ENCODE measurements at regions not wholly inside any gene's neighbourhood (a gene's known extent, or its start where the extent isn't known, plus 50 kb on each side); places are given as distances from the start of the nearest gene placed in this dataset.

DNA sequence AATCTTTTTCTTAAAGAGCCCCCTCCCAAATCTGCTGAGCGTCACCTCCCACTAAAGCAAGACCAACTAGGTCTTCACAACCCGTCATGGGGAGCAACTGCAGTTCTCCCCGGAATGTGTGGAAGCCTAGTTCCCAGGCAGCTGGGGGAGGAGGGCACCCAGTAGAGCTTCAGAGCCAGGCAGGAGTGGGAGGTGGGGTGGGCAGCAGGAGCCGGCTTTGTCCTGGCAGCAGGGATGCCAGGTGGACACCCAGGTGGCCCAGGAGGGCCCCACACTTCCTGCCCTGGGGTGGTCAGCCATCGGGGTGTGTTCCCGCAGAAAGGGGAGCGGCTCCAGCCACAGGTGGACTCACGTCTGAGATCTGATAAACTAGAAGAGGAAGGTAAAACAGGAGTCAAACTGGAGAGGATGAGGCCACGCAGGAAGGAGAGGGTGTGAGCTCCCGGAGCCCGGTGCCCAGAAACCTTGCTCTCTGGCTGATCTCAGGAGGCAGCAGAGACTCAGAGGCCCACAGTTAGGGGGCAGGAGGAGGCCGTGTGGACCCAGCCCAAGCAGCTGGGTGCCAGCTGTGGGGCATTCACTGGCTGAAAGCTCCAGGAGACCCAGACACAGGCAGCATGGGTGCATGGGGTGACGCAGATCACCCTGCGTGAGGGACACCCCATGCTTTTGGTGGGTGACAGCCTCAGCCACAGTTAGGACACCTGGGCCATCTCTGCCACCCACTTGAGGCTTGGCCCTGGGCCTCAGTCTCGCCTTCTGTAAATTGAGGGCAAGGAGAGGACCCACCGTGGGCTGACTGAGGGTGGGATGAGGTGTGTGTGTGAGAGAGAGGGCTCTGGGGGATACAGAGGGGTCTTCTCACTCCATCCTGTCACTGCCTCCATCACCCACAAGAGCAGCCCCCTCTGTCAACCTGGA is 260.8 kb upstream of the TNRC6C start:
- no peak for DNase-seq (ENCODE audit: low read depth)
- TF ChIP-seq, protein P1, sequence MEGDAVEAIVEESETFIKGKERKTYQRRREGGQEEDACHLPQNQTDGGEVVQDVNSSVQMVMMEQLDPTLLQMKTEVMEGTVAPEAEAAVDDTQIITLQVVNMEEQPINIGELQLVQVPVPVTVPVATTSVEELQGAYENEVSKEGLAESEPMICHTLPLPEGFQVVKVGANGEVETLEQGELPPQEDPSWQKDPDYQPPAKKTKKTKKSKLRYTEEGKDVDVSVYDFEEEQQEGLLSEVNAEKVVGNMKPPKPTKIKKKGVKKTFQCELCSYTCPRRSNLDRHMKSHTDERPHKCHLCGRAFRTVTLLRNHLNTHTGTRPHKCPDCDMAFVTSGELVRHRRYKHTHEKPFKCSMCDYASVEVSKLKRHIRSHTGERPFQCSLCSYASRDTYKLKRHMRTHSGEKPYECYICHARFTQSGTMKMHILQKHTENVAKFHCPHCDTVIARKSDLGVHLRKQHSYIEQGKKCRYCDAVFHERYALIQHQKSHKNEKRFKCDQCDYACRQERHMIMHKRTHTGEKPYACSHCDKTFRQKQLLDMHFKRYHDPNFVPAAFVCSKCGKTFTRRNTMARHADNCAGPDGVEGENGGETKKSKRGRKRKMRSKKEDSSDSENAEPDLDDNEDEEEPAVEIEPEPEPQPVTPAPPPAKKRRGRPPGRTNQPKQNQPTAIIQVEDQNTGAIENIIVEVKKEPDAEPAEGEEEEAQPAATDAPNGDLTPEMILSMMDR (IDR thresholded peaks at IDR 0.05; ENCODE audit: insufficient read depth, low read length, poor library complexity, severe bottlenecking): no peak
- Histone ChIP-seq H3K4me3 (ENCODE audit: low read depth, low read length) (no peak overlapping the region), H3K36me3 (ENCODE audit: control insufficient read depth, insufficient read depth, low read length) (no peaks in the 10 kb centered on the region), H3K27me3 (ENCODE audit: control insufficient read depth, insufficient read depth, low read length) (peaks cover 63% of the 10 kb centered on the region)

DNA sequence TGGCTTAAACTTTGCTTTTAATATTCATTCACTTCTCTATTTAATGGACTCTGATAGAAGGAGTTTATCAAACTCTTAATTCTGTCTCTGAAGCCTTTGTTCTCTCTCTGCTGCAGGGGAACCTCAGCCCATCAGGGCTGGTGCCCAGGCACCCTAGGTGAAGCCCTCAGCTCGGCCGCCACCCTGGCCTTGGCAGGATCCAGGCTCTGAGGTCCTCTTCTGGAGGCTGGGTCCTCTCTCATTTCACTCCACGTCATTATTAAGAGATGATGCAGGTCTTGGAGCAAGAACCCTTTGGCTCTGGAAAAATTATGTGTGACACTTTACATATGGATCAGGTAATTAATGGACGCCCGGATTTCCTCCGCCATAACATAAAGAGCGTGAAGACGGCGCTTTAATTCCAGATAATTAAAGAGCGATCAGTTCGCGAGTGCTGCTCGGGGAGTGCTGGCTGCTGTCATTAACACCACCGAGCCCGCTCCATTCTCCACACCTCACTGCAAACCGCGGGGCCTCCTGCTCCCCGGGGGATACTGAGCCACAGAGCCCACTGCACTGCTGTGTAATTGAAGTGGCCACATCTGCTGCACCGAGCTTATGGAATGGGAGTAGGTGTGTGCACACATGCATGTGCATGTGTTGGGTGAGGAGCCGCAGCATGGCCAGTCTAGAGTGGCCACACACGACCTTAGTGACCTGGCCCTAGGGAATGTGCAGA is 259.4 kb upstream of the TNRC6C start:
- no peak for DNase-seq (ENCODE audit: low read depth)
- H3K36me3 ChIP-seq (ENCODE audit: control insufficient read depth, insufficient read depth, low read length): no peaks in the 10 kb centered on the region
- H3K4me3 ChIP-seq (ENCODE audit: low read depth, low read length): no peak overlapping the region
- peaks cover 54% of the 10 kb centered on the region for H3K27me3 ChIP-seq (ENCODE audit: control insufficient read depth, insufficient read depth, low read length)
- TF ChIP-seq, protein P1 (IDR thresholded peaks at IDR 0.05; ENCODE audit: insufficient read depth, low read length, poor library complexity, severe bottlenecking): no peak

DNA sequence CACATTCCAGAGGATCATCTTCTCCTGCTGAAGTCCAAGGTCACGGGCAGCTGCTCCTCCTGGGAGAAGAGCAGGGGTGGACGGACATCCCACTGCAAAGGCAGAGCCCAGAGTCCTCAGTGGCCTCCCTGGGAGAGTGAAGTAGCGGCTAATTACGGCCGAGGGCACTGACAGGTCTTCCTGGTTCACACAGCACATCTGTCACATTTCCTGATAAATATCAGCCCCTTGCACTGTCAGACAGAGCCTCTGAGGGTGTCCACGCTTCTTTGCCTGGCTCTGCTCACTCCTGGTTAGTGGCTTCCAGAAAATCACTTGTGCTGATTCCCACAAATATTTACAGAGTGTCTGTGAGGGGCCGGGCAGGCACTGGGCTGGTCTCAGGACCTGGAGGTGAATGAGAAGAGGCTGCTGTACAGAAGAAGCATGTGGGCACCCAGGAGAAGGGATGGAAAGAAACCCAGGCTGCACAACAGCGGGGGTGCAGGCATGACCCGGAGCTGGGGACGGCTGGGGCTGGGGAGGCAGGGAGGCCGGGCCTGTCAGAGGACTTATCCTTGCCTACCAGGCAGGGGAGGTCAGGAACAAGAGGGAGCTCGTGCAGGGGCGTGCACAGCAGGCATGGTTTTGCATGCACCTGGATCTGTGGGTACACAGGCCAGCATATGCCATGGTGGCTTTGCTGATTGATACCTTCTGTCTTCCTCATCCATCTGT is 258.2 kb upstream of the TNRC6C start:
- no peak for DNase-seq (ENCODE audit: low read depth)
- Histone ChIP-seq H3K27me3 (ENCODE audit: control insufficient read depth, insufficient read depth, low read length) (peaks cover 44% of the 10 kb centered on the region), H3K4me3 (ENCODE audit: low read depth, low read length) (no peak overlapping the region), H3K36me3 (ENCODE audit: control insufficient read depth, insufficient read depth, low read length) (no peaks in the 10 kb centered on the region)
- TF ChIP-seq, protein P1 (IDR thresholded peaks at IDR 0.05; ENCODE audit: insufficient read depth, low read length, poor library complexity, severe bottlenecking): no peak

DNA sequence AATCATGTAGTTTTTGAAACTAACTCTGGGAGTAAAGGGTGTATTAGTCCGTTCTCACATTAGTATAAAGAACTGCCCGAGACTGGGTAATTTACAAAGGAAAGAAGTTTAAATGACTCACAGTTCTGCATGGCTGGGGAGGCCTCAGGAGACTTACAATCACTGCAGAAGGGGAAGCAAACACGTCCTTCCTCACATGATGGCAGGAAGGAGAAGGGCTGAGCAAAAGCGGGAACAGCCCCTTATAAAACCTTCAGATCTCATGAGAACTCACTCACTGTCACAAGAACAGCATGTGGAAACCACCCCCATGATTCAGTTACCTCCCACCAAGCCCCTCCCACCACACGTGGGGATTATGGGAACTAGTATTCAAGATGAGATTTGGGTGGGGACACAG is 256.5 kb upstream of the TNRC6C start:
- Histone ChIP-seq H3K27me3 (ENCODE audit: control insufficient read depth, insufficient read depth, low read length) (peaks cover 29% of the 10 kb centered on the region), H3K4me3 (ENCODE audit: low read depth, low read length) (no peak overlapping the region), H3K36me3 (ENCODE audit: control insufficient read depth, insufficient read depth, low read length) (no peaks in the 10 kb centered on the region)
- no peak for DNase-seq (ENCODE audit: low read depth)
- TF ChIP-seq, protein P1 (IDR thresholded peaks at IDR 0.05; ENCODE audit: insufficient read depth, low read length, poor library complexity, severe bottlenecking): no peak

DNA sequence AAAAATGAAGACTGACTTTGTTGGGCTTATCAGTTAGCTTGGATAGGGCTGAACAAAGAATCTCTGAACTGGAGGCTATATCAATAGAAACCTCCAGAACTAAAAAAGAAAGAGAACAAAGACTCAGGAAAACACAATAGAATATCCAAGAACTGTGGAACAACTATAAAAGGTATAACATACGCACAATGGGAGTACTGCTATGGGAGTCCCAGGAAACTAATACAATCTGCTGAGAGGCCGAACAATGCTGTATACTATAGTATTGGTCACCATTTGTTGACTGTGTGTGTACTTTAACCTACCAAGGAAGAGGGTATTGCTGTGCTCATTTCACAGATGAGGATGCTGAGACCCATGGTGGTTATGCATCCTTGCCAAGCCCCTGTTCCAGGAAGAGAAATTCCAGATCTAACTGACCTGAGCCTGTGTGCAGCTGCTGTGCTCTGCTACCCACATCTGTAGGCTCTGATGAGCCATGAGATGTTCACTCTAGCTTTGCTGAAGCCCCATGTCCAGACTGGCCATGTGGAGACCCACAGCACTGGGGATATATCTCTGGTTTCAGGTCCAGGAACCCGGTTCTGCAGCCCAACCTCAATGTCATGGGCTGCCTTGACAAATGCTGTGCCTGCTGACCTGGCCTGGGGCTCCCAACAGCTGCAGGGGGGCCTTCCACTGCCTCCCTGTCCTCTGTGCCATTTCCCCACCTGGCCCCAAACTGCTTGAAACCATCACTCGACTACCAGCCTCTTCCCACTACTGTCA is 254.3 kb upstream of the TNRC6C start:
- Histone ChIP-seq H3K36me3 (ENCODE audit: control insufficient read depth, insufficient read depth, low read length) (no peaks in the 10 kb centered on the region), H3K4me3 (ENCODE audit: low read depth, low read length) (no peak overlapping the region), H3K27me3 (ENCODE audit: control insufficient read depth, insufficient read depth, low read length) (peaks cover 7% of the 10 kb centered on the region)
- no peak for DNase-seq (ENCODE audit: low read depth)
- TF ChIP-seq, protein P1 (IDR thresholded peaks at IDR 0.05; ENCODE audit: insufficient read depth, low read length, poor library complexity, severe bottlenecking): no peak
